Loucy (cell line): ENCODE measurements at regions not wholly inside any gene's neighbourhood (a gene's known extent, or its start where the extent isn't known, plus 50 kb on each side); places are given as distances from the start of the nearest gene placed in this dataset.

Experiments
- H2AFZ ChIP-seq: fragments of 200-600 bp; sonication (generic); 2 replicates; pipeline ENCODE4 v1.6.0; 2016; ENCODE audit warnings: antibody characterized with exemption, mild to moderate bottlenecking, low read length, moderate library complexity
- H3F3A ChIP-seq: fragments of 200-600 bp; 2 replicates; pipeline ENCODE4 v1.6.0; 2016; ENCODE audit warnings: antibody characterized with exemption, low read depth, mild to moderate bottlenecking
- H3K27me3 ChIP-seq: fragments of 200-600 bp; sonication (generic); 2 replicates; pipeline ENCODE4 v1.6.1; 2014; ENCODE audit warnings: low read length, mild to moderate bottlenecking; ENCODE audit not compliant: insufficient read depth, poor library complexity, severe bottlenecking
- H3K36me3 ChIP-seq: fragments of 200-600 bp; sonication (generic); 2 replicates; pipeline ENCODE4 v1.6.1; 2016; ENCODE audit warnings: low read length; ENCODE audit not compliant: insufficient read depth
- H3K4me1 ChIP-seq: fragments of 200-600 bp; sonication (generic); 2 replicates; pipeline ENCODE4 v1.5.1; 2014; ENCODE audit warnings: low read length, mild to moderate bottlenecking; ENCODE audit not compliant: insufficient read depth, poor library complexity, severe bottlenecking
- H3K4me2 ChIP-seq: fragments of 200-600 bp; sonication (generic); 2 replicates; pipeline ENCODE4 v1.6.0; 2014; ENCODE audit warnings: antibody characterized with exemption, low read length, low read depth, mild to moderate bottlenecking; ENCODE audit not compliant: poor library complexity, severe bottlenecking
- H3K4me3 ChIP-seq: fragments of 200-600 bp; sonication (generic); 2 replicates; pipeline ENCODE4 v1.5.1; 2014; ENCODE audit warnings: low read length, mild to moderate bottlenecking, mixed read lengths; ENCODE audit not compliant: poor library complexity, severe bottlenecking
- H3K79me2 ChIP-seq: fragments of 200-600 bp; sonication (generic); 2 replicates; pipeline ENCODE4 v1.6.1; 2014; ENCODE audit warnings: low read length; ENCODE audit not compliant: insufficient read depth
- H3K9ac ChIP-seq: fragments of 200-600 bp; sonication (generic); 2 replicates; pipeline ENCODE4 v1.6.0; 2014; ENCODE audit warnings: mild to moderate bottlenecking, low read depth, low read length, moderate library complexity; ENCODE audit not compliant: poor library complexity, severe bottlenecking
- H3K9me2 ChIP-seq: fragments of 200-600 bp; sonication (generic); replicated peaks from 2 replicates; pipeline ENCODE4 v1.6.1; 2016; ENCODE audit warnings: low read depth, low read length, mixed read lengths
- H3K9me3 ChIP-seq: fragments of 200-600 bp; sonication (generic); 2 replicates; pipeline ENCODE4 v1.6.1; 2014; ENCODE audit warnings: mild to moderate bottlenecking, antibody characterized with exemption, low read length, low read depth; ENCODE audit not compliant: insufficient read depth
- H4K20me1 ChIP-seq: fragments of 200-600 bp; sonication (generic); 2 replicates; pipeline ENCODE4 v1.6.0; 2014; ENCODE audit warnings: antibody characterized with exemption, low read length, mild to moderate bottlenecking; ENCODE audit not compliant: insufficient read depth, poor library complexity, severe bottlenecking
- CTCF ChIP-seq: fragments of 200-600 bp; sonication (generic); conservative IDR thresholded peaks from 2 replicates; pipeline ENCODE4 v1.5.1; 2014; ENCODE audit warnings: mild to moderate bottlenecking, antibody characterized with exemption, low read length
- EZH2phosphoT487 ChIP-seq: fragments of 200-600 bp; IDR thresholded peaks from 2 replicates; pipeline ENCODE4 v1.6.1; 2018; ENCODE audit warnings: antibody characterized with exemption, mild to moderate bottlenecking, moderate library complexity, borderline replicate concordance

- Histone ChIP-seq H3K4me3 (no peak overlapping the region), H3K36me3 (no peaks in the 10 kb centered on the region), H3K9me2 (no peaks in the 10 kb centered on the region), H3K4me1 (no peaks in the 10 kb centered on the region), H3K79me2 (no peaks in the 10 kb centered on the region), H2AFZ (no peak overlapping the region), H3K9me3 (peaks cover 5% of the 10 kb centered on the region; the same call in 1 of the 2 replicates), H3F3A (no peaks in the 10 kb centered on the region), H3K27me3 (no peaks in the 10 kb centered on the region), H3K4me2 (no peak overlapping the region), H4K20me1 (no peaks in the 10 kb centered on the region), H3K9ac (no peak overlapping the region)
- TF ChIP-seq CTCF (no peak), EZH2phosphoT487 (no peak)
Measured at GRCh38 chr22:34055525-34056200, 135.4 kb upstream of the LARGE1 start.

GRCh38 chr22:34057726-34058125, 137.4 kb upstream of the LARGE1 start:
- no peak for TF ChIP-seq EZH2phosphoT487
- no peak for TF ChIP-seq CTCF
- H3K79me2 ChIP-seq, result no peaks in the 10 kb centered on the region
- H3K4me1 ChIP-seq, result no peaks in the 10 kb centered on the region
- H3K36me3 ChIP-seq, result no peaks in the 10 kb centered on the region
- H4K20me1 ChIP-seq, result no peaks in the 10 kb centered on the region
- no peak overlapping the region for H3K9ac ChIP-seq
- no peak overlapping the region for H2AFZ ChIP-seq
- no peaks in the 10 kb centered on the region for H3K27me3 ChIP-seq
- H3F3A ChIP-seq, result no peaks in the 10 kb centered on the region
- H3K4me2 ChIP-seq, result no peak overlapping the region
- H3K9me3 ChIP-seq, result peaks cover 5% of the 10 kb centered on the region; the same call in 1 of the 2 replicates
- no peaks in the 10 kb centered on the region for H3K9me2 ChIP-seq
- H3K4me3 ChIP-seq, result no peak overlapping the region

- Histone ChIP-seq H3K4me2 (no peak overlapping the region), H3K4me1 (no peaks in the 10 kb centered on the region), H3K79me2 (no peaks in the 10 kb centered on the region), H3K36me3 (no peaks in the 10 kb centered on the region), H3K27me3 (no peaks in the 10 kb centered on the region), H3F3A (no peaks in the 10 kb centered on the region), H3K9me2 (no peaks in the 10 kb centered on the region), H3K4me3 (no peak overlapping the region), H2AFZ (no peak overlapping the region), H4K20me1 (no peaks in the 10 kb centered on the region), H3K9me3 (no peaks in the 10 kb centered on the region; the same call in 1 of the 2 replicates), H3K9ac (no peak overlapping the region)
- TF ChIP-seq EZH2phosphoT487, result no peak
- no peak for TF ChIP-seq CTCF
Measured at GRCh38 chr22:34064696-34065095, 144.4 kb upstream of the LARGE1 start.
